ENCODE measurements at regions not wholly inside any gene's neighbourhood (a gene's known extent, or its start where the extent isn't known, plus 50 kb on each side); places are given as distances from the start of the nearest gene placed in this dataset.

DNA sequence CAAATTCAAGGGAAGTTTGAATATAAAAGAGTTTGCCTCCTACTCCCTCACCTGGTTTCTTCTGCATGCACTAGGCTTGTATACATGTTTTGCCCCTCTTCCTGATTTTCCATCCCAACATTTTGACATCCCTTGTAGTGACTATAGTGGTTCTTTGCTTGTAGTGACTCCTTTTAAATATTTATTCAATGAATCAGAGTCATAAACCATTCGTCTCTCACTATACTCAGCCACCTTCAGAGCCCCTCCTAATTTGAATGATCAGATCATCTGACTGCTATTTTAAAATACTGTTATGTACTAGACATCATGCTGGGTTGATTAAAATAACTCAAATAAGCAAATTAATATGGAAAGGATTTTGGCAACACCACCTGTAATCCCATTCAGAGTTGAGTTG, 492.1 kb upstream of the PIK3C3 start (continued):
- TF ChIP-seq, protein P1, sequence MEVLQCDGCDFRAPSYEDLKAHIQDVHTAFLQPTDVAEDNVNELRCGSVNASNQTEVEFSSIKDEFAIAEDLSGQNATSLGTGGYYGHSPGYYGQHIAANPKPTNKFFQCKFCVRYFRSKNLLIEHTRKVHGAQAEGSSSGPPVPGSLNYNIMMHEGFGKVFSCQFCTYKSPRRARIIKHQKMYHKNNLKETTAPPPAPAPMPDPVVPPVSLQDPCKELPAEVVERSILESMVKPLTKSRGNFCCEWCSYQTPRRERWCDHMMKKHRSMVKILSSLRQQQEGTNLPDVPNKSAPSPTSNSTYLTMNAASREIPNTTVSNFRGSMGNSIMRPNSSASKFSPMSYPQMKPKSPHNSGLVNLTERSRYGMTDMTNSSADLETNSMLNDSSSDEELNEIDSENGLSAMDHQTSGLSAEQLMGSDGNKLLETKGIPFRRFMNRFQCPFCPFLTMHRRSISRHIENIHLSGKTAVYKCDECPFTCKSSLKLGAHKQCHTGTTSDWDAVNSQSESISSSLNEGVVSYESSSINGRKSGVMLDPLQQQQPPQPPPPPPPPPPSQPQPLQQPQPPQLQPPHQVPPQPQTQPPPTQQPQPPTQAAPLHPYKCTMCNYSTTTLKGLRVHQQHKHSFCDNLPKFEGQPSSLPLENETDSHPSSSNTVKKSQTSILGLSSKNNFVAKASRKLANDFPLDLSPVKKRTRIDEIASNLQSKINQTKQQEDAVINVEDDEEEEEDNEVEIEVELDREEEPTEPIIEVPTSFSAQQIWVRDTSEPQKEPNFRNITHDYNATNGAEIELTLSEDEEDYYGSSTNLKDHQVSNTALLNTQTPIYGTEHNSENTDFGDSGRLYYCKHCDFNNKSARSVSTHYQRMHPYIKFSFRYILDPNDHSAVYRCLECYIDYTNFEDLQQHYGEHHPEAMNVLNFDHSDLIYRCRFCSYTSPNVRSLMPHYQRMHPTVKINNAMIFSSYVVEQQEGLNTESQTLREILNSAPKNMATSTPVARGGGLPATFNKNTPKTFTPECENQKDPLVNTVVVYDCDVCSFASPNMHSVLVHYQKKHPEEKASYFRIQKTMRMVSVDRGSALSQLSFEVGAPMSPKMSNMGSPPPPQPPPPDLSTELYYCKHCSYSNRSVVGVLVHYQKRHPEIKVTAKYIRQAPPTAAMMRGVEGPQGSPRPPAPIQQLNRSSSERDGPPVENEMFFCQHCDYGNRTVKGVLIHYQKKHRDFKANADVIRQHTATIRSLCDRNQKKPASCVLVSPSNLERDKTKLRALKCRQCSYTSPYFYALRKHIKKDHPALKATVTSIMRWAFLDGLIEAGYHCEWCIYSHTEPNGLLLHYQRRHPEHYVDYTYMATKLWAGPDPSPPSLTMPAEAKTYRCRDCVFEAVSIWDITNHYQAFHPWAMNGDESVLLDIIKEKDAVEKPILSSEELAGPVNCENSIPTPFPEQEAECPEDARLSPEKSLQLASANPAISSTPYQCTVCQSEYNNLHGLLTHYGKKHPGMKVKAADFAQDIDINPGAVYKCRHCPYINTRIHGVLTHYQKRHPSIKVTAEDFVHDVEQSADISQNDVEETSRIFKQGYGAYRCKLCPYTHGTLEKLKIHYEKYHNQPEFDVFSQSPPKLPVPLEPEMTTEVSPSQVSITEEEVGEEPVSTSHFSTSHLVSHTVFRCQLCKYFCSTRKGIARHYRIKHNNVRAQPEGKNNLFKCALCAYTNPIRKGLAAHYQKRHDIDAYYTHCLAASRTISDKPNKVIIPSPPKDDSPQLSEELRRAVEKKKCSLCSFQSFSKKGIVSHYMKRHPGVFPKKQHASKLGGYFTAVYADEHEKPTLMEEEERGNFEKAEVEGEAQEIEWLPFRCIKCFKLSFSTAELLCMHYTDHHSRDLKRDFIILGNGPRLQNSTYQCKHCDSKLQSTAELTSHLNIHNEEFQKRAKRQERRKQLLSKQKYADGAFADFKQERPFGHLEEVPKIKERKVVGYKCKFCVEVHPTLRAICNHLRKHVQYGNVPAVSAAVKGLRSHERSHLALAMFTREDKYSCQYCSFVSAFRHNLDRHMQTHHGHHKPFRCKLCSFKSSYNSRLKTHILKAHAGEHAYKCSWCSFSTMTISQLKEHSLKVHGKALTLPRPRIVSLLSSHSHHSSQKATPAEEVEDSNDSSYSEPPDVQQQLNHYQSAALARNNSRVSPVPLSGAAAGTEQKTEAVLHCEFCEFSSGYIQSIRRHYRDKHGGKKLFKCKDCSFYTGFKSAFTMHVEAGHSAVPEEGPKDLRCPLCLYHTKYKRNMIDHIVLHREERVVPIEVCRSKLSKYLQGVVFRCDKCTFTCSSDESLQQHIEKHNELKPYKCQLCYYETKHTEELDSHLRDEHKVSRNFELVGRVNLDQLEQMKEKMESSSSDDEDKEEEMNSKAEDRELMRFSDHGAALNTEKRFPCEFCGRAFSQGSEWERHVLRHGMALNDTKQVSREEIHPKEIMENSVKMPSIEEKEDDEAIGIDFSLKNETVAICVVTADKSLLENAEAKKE (CRISPR knock-in tag; IDR thresholded peaks at IDR 0.05) = no peak
- no peak for TF ChIP-seq EZH2phosphoT487 (IDR thresholded peaks at IDR 0.05; ENCODE audit: unreplicated experiment)
- TF ChIP-seq ZNF114 (CRISPR knock-in tag; IDR thresholded peaks at IDR 0.05) = no peak

DNA sequence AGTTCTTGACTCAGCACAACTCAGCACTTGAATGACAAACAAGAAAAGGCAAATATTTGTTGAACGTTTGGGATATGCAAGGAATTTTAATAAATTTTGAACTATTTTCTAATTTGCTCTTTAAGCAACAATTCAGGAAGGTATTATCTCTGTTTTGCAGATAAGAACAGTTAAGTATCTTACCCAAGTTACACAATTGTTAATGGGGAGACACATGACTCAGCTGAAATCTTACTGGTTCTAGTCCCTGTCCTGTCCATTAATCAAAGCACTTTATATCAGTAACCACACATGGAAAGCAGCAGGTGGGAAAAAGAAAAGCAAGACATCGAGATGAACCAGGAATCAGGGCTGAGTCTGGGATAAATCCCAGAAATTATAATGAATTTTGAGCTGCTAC, 493.9 kb upstream of the PIK3C3 start:
- Histone ChIP-seq H4K20me1 (replicated peaks; ENCODE audit: insufficient read depth) (no peaks in the 10 kb centered on the region), H3F3A (replicated peaks; ENCODE audit: low read depth) (no peaks in the 10 kb centered on the region), H3K36me3 (ENCODE audit: insufficient read depth) (no peaks in the 10 kb centered on the region), H3K9me2 (ENCODE audit: insufficient read depth) (peaks cover 7% of the 10 kb centered on the region; the same call in 1 of the 2 replicates), H3K79me2 (replicated peaks; ENCODE audit: insufficient read depth) (no peaks in the 10 kb centered on the region), H3K27me3 (ENCODE audit: insufficient read depth) (no peaks in the 10 kb centered on the region), H3K4me1 (ENCODE audit: insufficient read depth) (peaks cover 31% of the 10 kb centered on the region; the same call in 1 of the 2 replicates), H3K27ac (ENCODE audit: low read depth) (no peak overlapping the region), H3K4me2 (no peak overlapping the region), H2AFZ (no peak overlapping the region), H3K4me3 (no peak overlapping the region)
- 0 out of 2 replicates have a peak overlapping the region, but pooled peaks have one; percentile 1 for H3K27ac Mint-ChIP-seq
- no peak for DNase-seq (ENCODE audit: low spot score)
- peaks cover 27% of the 10 kb centered on the region for H3K4me1 Mint-ChIP-seq
- H3K36me3 Mint-ChIP-seq (ENCODE audit: low read depth) = peaks cover 7% of the 10 kb centered on the region; the same call in 2 of the 3 replicates
- no peak overlapping the region for H3K4me3 Mint-ChIP-seq
- H3K27me3 Mint-ChIP-seq (ENCODE audit: insufficient read depth, low read depth, poor library complexity) = no peaks in the 10 kb centered on the region
- H3K9me3 Mint-ChIP-seq = no peaks in the 10 kb centered on the region
- ATAC-seq = no peak
- TF ChIP-seq ZNF331 (CRISPR knock-in tag; IDR thresholded peaks at IDR 0.05; ENCODE audit: low read depth) = no peak
- TF ChIP-seq ZNF114 (CRISPR knock-in tag; IDR thresholded peaks at IDR 0.05) = no peak
- TF ChIP-seq CREB1 (CRISPR knock-in tag; IDR thresholded peaks at IDR 0.05; ENCODE audit: low read depth) = no peak
- no peak for TF ChIP-seq EZH2phosphoT487 (IDR thresholded peaks at IDR 0.05; ENCODE audit: unreplicated experiment)
- no peak for TF ChIP-seq STAT1 (IDR thresholded peaks at IDR 0.05; ENCODE audit: unreplicated experiment)
- TF ChIP-seq ETS1 (IDR thresholded peaks at IDR 0.05) = no peak
- TF ChIP-seq, protein P1 (CRISPR knock-in tag; IDR thresholded peaks at IDR 0.05) = no peak
- no peak for TF ChIP-seq POLR2AphosphoS5 (IDR thresholded peaks at IDR 0.05; ENCODE audit: low read depth)

Data from GM23338 (cell line).